GM06990 (cell line): ENCODE measurements at regions not wholly inside any gene's neighbourhood (a gene's known extent, or its start where the extent isn't known, plus 50 kb on each side); places are given as distances from the start of the nearest gene placed in this dataset.

Experiments
- DNase-seq: peaks from one replicate; pipeline ENCODE4 v3.0.0-alpha.2; 2011; ENCODE audit not compliant: insufficient read length; ENCODE audit errors: extremely low read depth
- H3K27me3 ChIP-seq: replicated peaks from 2 replicates; pipeline ENCODE4 v1.6.0; 2011; ENCODE audit warnings: low read length; ENCODE audit not compliant: control insufficient read depth, insufficient read depth
- H3K36me3 ChIP-seq: 2 replicates; pipeline ENCODE4 v1.5.1; 2011; ENCODE audit warnings: low read length; ENCODE audit not compliant: control insufficient read depth, insufficient read depth
- H3K4me3 ChIP-seq: replicated peaks from 2 replicates; pipeline ENCODE4 v1.5.1; 2011; ENCODE audit warnings: low read depth, mild to moderate bottlenecking, control low read depth, low read length
- CTCF ChIP-seq: IDR thresholded peaks from 2 replicates; pipeline ENCODE4 v1.5.1; 2011; ENCODE audit warnings: low read length, control low read depth, mild to moderate bottlenecking, inconsistent platforms; ENCODE audit not compliant: insufficient read depth, poor library complexity, severe bottlenecking

- TF ChIP-seq CTCF: no peak
- Histone ChIP-seq H3K27me3 (no peaks in the 10 kb centered on the region; the same call in 1 of the 2 replicates), H3K4me3 (no peak overlapping the region), H3K36me3 (no peaks in the 10 kb centered on the region)
- no peak for DNase-seq
Observed at GRCh38 chr10:120996456-120997034, 145.4 kb downstream of the WDR11 start.

GRCh38 chr10:120997313-120997712 is 146.2 kb downstream of the WDR11 start:
- no peak overlapping the region for H3K4me3 ChIP-seq
- no peaks in the 10 kb centered on the region for H3K36me3 ChIP-seq
- TF ChIP-seq CTCF: no peak
- H3K27me3 ChIP-seq: no peaks in the 10 kb centered on the region; the same call in 1 of the 2 replicates
- DNase-seq: no peak

GRCh38 chr10:120997756-120998155 is 146.6 kb downstream of the WDR11 start:
- Histone ChIP-seq H3K27me3 (no peaks in the 10 kb centered on the region; the same call in 1 of the 2 replicates), H3K4me3 (no peak overlapping the region), H3K36me3 (no peaks in the 10 kb centered on the region)
- no peak for TF ChIP-seq CTCF
- no peak for DNase-seq

- TF ChIP-seq CTCF: no peak
- no peaks in the 10 kb centered on the region for H3K36me3 ChIP-seq
- H3K27me3 ChIP-seq: no peaks in the 10 kb centered on the region; the same call in 1 of the 2 replicates
- DNase-seq: no peak
- no peak overlapping the region for H3K4me3 ChIP-seq
Observed at GRCh38 chr10:120998251-120998650, 147.1 kb downstream of the WDR11 start.

GRCh38 chr10:120998782-120999285 is 147.7 kb downstream of the WDR11 start:
- no peaks in the 10 kb centered on the region; the same call in 1 of the 2 replicates for H3K27me3 ChIP-seq
- no peak overlapping the region for H3K4me3 ChIP-seq
- no peak for TF ChIP-seq CTCF
- DNase-seq: no peak
- H3K36me3 ChIP-seq: no peaks in the 10 kb centered on the region

GRCh38 chr10:120999868-121000267 is 148.7 kb downstream of the WDR11 start:
- TF ChIP-seq CTCF: peak; percentile 26
- Histone ChIP-seq H3K27me3 (no peaks in the 10 kb centered on the region; the same call in 1 of the 2 replicates), H3K4me3 (no peak overlapping the region), H3K36me3 (no peaks in the 10 kb centered on the region)
- DNase-seq: no peak
